Stimulated activated naive CD4-positive, alpha-beta T cell treated with Interleukin-2 at 50 U/mL for 16 hours (primary cell): ENCODE measurements at regions not wholly inside any gene's neighbourhood (a gene's known extent, or its start where the extent isn't known, plus 50 kb on each side); places are given as distances from the start of the nearest gene placed in this dataset.
"Not testable (repeated sequence)": the region's sequence is repeated elsewhere in the genome, so short reads cannot be mapped to it uniquely, and the experiment has no call there.

Source experiments
- DNase-seq: peaks from one replicate; lab custom pipeline; 2025; lab: John Stamatoyannopoulos, UW

DNA sequence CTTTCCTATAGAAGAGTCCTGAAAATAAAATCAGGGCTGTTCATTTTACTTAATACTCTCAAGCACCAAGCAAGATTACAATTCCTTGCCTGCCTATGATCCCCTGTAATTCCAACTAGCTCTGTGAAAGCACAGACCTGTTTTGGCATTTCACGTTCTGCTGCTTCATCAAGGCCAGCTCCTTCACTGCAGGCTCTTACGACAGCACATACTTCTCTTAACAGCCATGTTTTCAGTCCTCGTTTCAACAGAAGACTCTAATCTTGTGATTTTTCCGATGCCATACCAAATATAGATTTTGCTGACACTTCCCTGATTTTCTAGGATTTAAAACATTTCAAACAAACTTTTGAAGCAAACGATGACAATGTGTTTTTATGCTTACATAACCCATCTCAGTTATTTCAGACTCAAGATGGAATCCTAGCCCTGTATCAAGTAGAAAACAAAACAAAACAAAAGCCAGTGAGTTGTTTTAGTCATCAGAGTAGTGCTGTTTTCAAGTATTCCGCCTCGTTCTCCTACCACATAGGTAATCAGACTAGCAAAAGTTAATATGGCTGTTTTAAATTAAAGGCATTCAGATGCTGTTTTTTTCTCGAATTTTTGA lies 616.5 kb upstream of the CITED2 start:
- no peak for DNase-seq

DNA sequence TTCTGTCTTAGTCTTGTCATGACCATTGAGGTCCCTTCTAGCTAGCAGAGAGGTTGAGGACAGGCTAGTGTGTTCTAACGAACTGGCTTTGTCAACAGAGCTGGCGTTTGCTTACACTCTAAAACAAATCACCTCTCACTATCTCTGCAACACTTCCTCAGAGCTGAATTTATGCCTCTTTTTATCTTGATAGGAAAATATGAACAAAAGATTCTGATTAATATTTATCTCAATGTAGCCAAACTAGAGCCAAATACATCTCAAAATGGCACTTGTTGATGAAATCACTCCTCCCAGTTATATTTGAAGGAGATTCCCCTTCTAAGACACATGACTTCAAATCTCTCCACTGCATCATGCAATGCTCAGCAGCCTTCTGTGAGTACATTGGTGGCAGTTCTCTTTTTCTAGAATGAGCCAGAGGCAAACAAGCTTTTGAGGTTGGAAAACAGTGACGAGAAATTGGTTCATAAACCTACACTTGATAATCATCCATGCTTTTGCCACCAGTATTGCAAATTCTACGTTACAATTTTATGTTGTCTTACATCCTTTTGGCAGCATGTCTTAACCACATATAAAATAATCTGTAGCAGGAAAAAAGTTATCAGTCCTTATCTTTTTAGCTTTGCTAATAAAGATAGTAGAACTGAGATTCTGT lies 615.7 kb upstream of the CITED2 start:
- no peak for DNase-seq

DNA sequence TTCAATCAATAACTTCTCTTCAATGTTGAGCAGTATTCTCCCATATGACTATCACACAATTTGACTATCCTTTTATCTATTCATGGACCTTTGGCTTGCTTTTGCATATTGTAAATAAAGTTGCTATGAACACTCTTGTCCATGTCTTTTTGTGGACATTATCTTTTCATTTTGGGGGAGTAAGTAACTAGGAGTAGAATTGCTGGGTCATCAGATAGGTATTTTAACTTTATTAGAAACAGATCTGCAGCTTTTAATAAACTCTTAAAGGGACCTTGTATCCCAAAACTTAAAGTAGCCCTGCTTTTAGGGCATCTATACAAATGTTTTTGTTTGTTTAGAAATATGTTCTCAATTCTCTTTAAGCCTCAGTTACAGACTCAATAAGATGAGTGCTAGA lies 614.2 kb upstream of the CITED2 start:
- no peak for DNase-seq

DNA sequence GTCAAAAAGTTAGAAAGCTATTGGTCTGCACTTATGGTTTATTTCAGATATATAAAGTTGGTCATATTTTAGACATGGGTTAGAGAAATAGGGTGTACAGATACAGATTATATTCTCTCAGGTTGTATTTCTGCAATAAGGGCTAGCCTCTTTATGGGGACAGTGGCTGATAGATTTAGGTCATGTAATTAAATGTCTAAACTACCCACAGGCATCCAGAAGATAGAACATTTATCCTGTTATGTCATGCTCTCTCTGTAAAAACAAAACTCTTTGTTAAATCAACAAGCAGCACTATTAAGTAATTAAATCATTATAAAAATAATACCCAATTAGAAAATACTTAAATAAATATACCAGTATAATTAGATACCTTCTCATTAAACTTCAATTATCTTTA lies 612.6 kb upstream of the CITED2 start:
- DNase-seq: no peak

DNA sequence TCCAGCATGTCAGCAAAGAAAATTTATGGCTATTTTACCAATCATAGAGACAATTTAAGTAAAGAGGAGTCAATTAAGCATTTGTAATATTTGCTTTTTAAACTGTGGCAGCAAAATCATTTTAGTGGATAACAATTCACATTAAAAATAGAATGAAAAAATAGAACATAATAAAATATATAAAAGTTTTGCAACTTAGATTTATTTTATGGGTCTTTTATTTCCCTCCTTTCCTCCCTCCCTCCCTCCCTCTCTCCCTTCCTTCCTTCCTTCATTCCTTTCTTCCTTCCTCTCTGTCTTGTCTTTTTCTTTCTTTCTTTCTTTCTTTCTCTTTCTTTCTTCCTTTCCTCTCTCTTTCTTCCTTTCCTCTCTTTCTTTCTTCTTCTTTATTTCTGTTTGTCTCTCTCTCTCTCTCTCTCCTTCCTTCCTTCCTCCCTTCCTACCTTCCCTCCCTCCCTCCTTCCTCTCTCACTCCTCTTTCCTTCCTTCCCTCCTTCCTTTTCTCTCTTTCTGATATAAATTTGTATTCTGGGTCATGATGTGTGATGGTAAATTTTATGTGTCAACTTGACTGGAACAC lies 610.9 kb upstream of the CITED2 start:
- DNase-seq: no peak

DNA sequence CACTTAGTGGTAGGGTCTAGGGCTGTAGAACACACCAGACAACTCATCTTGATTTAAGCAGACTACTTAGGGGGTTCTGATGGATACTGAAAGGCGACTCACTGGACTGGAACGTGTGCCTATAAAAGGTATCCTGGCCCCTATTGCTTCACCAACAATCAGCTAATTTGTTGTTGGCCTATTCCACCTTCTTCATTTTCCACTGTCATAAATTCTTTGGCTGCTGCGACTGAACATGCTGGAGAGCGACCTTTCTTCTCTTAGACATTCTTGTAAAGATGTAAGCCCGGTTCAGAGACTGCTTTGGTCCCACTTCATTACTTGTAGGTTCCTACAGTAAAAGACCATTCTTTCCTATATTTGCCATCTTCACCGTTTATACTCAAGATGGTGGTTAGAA lies 609.9 kb upstream of the CITED2 start:
- DNase-seq: no peak

DNA sequence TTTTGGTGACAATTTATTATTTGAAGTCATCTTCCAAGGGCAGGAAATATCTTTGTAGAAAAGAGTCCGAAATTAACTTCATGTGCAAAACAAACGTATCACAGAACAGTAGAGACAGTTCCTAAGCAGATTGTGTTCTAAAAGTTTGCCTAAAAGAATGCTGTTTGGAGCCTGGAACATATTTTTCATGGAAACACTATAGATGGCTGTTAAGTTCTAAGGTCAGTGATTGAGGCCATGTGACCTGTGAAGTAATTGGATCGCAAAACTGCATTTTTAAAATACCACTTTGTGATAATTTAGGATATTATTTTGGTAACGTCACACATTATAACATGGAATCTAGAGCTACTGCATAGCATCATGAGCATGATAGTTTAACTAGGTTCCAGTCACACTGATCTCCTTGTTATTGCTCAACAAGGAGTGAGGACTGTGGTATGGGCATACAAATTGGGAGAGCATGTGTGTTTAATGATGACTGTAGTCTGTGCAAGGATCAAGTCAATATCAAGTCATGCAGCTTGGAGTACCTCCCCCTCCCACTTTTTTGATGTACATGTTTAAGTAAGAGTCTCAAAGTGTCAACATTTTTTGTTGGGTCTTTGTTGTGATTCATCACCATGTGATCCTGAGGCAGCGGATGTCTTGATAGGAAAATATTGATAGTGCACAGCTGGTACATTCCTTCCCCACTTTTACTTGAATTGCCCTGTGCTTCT lies 609.3 kb upstream of the CITED2 start:
- DNase-seq: no peak

DNA sequence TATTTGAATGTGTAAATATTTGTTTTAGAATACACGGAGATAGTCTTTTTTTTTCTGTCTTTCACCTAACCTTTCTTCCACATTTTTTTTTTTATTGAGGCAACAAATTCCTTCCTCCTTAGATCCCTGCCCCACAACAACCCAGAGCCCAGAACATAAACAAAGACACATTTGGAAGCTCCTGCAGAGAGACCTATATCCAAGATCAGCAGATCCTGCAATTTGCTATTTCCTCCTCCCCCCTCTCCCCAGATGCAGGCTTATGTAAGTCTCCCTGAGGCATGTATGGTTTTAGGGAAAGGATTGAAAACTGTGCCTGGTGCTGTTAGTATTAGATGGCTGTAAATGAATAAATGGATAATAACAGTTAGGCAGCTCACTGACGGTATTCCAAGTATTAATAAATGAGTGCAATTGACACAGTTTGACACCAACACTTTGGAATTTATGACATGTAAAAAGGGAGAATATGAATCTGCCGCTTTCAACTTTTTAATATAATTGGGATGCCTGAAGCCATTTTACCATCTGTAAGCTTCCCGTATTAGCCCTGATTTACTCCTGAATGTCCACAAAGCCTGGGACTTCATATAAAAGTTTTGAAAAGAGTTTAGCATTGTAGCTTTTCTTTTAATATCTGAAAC lies 608.3 kb upstream of the CITED2 start:
- no peak for DNase-seq

DNA sequence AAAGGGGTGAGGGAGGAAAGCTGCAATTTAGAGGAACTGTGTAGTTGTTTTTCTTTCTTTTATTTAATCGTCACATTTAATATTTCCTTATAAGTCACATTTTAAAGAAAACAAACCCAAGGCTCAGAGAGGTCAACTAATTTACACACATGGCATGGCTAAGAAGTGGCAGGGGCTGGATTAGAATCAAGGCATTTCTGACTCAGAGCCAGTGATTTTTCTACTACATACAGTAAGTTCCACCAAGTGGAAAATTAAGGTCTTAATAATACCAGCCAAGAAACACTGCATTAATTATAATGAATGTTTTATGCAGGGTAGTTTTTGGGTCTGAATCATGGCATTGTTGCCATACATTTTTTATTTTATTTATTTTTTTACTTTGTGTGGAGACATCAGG lies 607.7 kb upstream of the CITED2 start:
- no peak for DNase-seq

DNA sequence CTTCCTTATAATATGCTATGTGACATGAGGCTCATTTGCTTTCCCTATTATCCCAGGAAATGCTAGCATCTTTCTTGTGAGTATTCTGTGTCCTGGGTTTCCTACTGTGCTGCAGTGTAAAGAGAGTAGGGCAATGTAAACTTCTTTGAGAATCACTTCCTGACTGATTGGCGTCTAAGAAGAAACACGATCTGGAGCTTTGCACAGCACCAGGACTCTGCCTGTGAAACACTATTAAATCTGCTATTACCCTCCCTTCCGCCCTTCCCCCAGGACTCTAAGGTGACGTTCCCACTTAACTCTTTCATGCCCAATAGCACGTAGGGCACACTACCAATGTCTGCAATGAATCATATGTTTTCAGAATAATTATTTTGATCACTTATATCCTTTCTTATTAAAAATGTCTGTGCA lies 607.3 kb upstream of the CITED2 start:
- no peak for DNase-seq

DNA sequence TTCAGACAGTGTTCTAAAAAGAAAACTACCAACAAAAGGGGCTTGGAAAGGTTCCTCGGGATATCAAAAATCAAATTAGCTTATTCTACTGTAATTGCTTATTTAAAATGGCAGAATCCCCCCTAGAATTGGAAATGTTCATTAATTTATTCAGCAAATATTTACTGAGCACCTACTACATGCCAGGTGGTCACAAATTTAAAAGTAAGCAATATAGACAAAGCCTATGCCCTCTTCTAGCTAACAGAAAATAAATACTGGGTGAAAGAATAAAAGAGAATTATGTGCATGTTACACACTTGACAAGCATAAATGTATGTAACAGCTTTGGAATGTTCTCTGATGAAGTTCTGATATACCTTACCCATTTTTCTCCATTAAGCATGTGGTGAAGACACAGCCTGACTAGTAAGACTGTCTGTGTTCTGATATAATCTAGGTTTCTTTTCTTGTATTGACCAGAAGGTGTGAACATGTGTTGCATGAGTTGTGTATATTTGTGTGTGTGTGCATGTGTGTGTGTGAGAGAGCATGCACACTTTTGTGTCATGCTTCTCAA lies 606.7 kb upstream of the CITED2 start:
- no peak for DNase-seq

DNA sequence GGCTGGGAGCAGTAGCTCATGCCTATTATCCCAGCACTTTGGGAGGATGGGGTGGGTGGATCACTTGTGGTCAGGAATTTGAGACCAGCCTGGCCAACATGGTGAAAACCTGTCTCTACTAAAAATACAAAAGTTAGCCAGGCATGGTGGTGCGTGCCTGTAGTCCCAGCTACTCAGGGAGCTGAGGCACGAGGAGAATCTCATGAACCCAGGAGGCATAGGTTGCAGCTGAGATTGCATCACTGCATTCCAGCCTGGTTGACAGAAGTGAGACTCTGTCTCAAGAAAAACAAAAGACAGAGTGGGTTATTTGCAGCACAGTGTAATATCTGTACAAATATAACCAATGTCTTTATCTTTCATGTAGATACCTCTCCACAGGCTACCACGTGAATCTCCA lies 606.2 kb upstream of the CITED2 start:
- not testable (repeated sequence) for DNase-seq

DNA sequence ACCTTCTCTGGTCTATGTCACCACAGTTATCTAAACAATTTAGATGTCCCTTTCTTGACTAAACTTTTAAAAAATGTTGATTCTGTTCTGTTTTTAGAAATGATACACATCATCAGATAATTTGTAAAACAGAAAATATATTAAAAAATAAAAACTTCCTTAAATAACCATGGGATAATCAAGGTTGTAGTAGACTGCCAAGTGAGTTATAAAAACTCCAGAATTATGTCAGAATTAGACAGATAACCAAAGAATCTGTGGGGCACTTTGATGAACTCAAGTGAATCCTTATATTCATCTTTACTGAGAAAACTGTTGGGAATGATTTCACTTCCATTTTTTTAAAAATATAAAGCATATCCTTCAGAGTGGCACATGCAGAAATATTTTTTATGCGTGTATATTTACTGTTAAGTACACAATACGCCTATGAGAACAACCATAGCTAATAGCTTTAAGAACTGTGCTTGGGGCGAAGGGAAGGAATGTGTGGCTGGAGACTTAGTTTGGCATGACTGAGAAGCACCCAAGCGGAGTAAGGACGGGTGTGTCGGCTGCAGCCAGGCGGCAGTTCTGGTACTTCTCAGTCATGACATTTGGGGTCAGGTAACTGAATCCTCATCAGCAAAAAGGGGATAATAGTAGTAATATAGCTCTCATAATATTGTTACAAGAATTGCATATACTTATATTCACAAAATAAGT lies 604.7 kb upstream of the CITED2 start:
- DNase-seq: no peak

DNA sequence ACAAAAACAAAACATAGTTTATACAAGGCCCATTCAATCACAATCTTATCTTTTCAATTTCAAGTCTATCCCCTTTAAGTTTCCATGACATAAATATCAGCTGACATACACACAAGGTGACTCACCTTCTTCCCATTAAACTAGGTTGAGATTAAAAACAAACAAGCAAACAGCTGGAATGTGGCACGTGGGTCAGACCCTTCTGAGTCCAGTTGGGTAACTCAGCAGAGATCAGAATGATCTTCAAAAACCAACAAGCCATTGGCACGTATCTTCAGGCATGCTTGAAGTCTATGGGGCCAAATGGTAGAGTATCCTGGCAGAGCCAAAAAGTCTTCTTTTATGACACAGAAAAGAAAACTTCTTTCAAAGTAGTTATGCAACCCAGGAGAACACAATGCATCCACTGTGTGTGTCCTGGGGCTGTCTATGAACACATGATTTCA lies 603.5 kb upstream of the CITED2 start:
- DNase-seq: no peak

DNA sequence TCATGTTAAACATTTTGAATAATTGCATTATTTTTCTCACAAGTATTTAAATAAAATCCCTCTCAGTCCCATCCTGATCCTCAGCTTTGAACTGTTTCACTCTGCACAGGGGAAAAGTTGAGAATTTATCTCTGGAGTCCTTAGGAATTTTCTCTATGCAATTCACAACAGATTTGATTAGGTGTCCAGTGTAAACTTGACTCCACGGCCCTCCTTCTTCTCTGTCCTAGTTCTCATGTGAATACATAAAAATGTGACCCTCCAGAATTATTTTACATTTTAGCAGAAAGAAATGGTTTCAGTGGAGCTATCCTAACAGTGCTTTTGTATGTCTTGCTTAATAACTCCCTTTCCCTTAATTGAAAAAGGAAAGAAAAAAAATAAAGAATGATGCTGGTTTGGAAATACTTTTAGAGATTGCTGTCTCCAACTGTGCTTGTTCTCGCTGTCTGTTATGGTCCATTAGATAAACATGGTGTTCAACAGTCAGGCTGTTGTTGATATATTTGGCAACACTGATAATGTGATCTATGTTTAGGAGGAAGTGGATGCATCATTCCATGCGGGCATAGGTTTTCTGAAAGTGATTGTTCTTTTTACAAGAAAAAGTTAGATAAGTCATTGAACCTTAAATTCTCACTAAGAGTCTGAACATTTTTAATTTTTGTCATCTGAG lies 599.4 kb upstream of the CITED2 start:
- DNase-seq: no peak

DNA sequence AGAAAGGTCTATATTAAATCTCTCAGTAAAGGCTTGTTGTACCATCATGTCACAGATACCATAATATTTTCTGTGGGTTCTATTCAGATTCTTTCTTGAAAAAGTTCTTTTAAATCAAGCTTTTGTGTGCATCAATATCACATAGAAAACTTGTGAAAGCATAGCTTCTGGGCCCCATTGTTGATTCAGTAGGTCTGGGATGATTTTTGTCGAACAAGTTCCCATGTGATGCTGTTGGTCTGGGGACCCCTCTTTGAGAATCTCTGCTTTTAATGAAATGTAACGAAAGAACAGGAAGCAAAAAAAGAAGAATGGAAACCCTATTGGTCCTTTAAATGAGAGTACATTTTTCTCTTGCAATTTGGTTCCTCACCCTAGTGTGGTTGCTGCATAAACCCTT lies 597.7 kb upstream of the CITED2 start:
- no peak for DNase-seq

DNA sequence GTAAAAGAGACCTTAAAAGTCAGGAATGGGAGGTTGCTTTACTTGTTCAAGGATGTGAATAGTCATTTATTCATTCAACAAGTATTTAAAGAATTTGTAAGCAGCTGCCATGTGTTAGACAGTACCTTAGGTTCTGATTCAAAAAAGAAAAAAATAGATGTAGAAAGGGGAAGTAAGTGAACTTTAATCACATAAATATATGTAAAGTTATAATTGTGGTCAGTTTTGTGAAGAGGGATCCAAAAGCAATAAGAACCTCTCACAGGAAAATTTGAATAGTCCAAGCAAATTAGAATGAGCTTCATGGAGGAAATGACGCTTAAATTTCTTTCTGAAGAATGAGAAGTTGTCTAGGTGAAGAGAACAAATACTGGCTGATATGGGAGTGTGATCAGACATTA lies 596.1 kb upstream of the CITED2 start:
- DNase-seq: no peak

DNA sequence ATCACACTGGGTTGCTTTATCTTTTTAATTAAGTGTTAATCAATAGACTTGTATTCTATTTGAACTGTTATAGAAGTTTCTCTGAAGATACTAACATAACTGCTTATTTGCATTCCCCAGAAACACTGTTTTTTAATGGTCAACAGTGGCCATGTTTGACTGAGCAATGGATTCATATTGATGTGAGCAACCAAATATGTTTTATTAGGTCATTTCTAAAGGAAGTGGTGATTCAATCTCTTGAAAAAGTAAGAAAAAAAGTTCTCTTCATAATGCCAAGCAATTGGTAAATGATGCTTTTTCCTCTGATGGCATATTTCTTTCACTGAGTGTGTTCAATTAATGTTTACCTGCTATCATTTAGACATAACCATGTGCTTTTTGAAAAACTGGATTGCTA lies 593.0 kb upstream of the CITED2 start:
- DNase-seq: no peak

DNA sequence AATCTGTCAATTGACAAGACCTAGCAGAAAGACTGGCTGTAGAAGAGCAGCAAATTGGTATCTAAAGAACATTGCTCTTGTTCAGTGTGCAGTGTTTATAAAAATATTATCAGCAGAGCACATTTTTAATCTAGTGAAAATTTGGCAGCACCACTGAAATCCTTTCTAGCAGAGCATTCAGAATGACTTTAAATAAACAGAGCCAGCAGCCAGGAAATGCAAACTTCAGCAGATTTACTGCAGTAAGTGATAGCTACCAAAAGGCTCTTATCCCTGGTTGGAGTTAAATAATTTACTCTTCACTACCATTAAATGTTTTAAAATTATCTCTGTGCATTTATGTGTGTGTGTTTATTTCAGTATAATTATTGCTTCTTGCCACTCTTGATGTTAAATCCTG lies 590.9 kb upstream of the CITED2 start:
- DNase-seq: no peak

DNA sequence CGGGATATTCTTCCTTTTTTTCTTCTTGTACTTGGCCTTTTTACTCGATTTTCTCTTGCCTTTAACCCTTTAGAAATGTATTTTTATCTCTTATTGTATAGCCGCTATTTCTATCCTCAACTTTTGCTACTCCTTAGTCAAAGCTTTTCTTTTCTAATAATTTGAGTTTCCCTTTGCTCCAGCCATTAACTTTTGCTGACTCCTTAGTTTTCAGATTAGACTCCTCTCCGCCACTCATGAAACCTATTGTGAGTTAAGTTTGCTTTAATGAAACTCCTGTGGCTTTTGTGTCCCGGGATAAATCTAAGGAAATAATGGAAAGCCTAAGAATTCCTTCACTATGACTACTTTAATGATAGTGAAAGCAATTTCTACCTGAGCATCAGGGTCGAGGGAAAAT lies 590.3 kb upstream of the CITED2 start:
- DNase-seq: no peak
